Prostate gland (tissue), 2 donors: ENCODE measurements at regions not wholly inside any gene's neighbourhood (a gene's known extent, or its start where the extent isn't known, plus 50 kb on each side); places are given as distances from the start of the nearest gene placed in this dataset.

Experiments
- POLR2A ChIP-seq: fragments of 450-650 bp; IDR thresholded peaks from one replicate; pipeline ENCODE4 v1.6.1; 2016; ENCODE audit warnings: antibody characterized with exemption, mild to moderate bottlenecking
- POLR2AphosphoS5 ChIP-seq: sonication (generic); formaldehyde crosslinking; IDR thresholded peaks from one replicate; pipeline ENCODE4 v1.6.1; 2017; ENCODE audit warnings: antibody characterized with exemption
- TF ChIP-seq, protein P1 (sequence below), 4 experiments: fragments of 200-600 bp in 2 of 4; fragments of 450-650 bp in 2 of 4; sonication (generic) in 2 of 4; IDR thresholded peaks; 1 replicate in 3 of 4; 2 replicates in 1 of 4; pipeline ENCODE4 v1.5.1; 2016 to 2019; ENCODE audit warnings: antibody characterized with exemption in 4 of 4, mild to moderate bottlenecking in 2 of 4, moderate library complexity in 2 of 4

DNA sequence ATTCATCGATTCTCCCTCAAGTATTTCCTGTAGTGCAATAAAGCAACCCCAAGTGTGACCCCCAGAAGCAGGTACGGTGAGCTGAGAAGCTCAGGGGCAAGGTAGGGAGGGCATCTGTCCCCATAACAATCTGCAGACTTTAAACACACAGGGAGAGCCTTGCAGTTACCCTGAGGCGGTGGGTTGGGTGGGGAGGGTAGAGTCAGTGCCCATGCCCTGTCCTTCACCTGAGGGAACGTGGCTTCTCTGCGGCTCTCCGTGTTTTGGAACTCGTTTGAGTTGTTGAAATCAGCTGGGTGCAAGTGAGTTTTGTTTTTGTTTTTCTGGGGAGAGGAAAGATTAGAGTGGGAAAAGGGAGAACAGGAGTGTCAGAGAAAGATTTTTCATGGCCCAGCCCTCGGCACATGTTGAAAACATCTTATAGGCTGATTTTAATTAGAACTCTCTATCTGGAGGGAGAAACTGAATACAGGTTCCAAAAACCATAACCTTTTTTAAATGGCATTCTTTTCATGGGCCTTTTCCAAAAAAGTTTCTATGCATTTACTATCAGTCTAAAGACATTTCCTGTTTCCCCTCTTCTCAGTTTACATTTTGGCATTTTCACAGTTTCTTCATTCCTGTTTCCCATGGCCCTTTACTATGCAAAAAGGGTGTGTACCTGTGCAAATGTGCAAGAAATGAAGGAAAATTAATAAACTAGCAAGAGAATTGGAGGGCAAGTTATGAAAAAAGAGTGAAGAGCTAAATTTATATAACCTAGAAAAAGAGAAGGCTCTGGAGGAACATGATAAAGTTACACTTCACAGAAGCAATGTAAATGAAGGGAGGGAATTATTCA lies 266.5 kb upstream of the VLDLR start:
- TF ChIP-seq, protein P1, sequence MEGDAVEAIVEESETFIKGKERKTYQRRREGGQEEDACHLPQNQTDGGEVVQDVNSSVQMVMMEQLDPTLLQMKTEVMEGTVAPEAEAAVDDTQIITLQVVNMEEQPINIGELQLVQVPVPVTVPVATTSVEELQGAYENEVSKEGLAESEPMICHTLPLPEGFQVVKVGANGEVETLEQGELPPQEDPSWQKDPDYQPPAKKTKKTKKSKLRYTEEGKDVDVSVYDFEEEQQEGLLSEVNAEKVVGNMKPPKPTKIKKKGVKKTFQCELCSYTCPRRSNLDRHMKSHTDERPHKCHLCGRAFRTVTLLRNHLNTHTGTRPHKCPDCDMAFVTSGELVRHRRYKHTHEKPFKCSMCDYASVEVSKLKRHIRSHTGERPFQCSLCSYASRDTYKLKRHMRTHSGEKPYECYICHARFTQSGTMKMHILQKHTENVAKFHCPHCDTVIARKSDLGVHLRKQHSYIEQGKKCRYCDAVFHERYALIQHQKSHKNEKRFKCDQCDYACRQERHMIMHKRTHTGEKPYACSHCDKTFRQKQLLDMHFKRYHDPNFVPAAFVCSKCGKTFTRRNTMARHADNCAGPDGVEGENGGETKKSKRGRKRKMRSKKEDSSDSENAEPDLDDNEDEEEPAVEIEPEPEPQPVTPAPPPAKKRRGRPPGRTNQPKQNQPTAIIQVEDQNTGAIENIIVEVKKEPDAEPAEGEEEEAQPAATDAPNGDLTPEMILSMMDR (IDR thresholded peaks at IDR 0.05), result no peak
- TF ChIP-seq POLR2AphosphoS5 (no peak), POLR2A (no peak)
